Anterior cingulate cortex (tissue), 58 donors: ENCODE measurements at regions not wholly inside any gene's neighbourhood (a gene's known extent, or its start where the extent isn't known, plus 50 kb on each side); places are given as distances from the start of the nearest gene placed in this dataset.

Experiments
- DNase-seq, 58 donors: peaks; one replicate each; lab custom pipeline; 2025; lab: John Stamatoyannopoulos, UW

GRCh38 chr15:94021621-94022320 lies 209.6 kb upstream of the MCTP2 start:
- DNase-seq = no peak

- no peak for DNase-seq
Observed at GRCh38 chr15:94019062-94019461, 212.3 kb upstream of the MCTP2 start.

- no peak for DNase-seq
Observed at GRCh38 chr15:94015324-94015723, 216.0 kb upstream of the MCTP2 start.

- DNase-seq = no peak
Observed at GRCh38 chr15:94008104-94009074, 223.0 kb upstream of the MCTP2 start.

GRCh38 chr15:94004697-94005096 lies 226.7 kb upstream of the MCTP2 start:
- DNase-seq = no peak

GRCh38 chr15:94002041-94002440 lies 229.3 kb upstream of the MCTP2 start:
- no peak for DNase-seq

- DNase-seq = no peak
Observed at GRCh38 chr15:94001255-94001801, 230.0 kb upstream of the MCTP2 start.

- no peak for DNase-seq
Observed at GRCh38 chr15:94000606-94001005, 230.8 kb upstream of the MCTP2 start.

- peak in 1 of 58 donors; percentile 5 for DNase-seq
Observed at GRCh38 chr15:93997071-93997658, 234.2 kb upstream of the MCTP2 start.

GRCh38 chr15:93989440-93989998 lies 241.8 kb upstream of the MCTP2 start:
- DNase-seq = no peak

GRCh38 chr15:93987068-93987467 lies 244.3 kb upstream of the MCTP2 start:
- no peak for DNase-seq

GRCh38 chr15:93986400-93986984 lies 244.9 kb upstream of the MCTP2 start:
- no peak for DNase-seq

GRCh38 chr15:93985925-93986324 lies 245.4 kb upstream of the MCTP2 start:
- no peak for DNase-seq

- no peak for DNase-seq
Observed at GRCh38 chr15:93985176-93985575, 246.2 kb upstream of the MCTP2 start.

GRCh38 chr15:93983526-93983925 lies 247.8 kb upstream of the MCTP2 start:
- peak in 2 of 58 donors; percentile 2 to 5 for DNase-seq

GRCh38 chr15:93982226-93982727 lies 249.1 kb upstream of the MCTP2 start:
- no peak for DNase-seq

GRCh38 chr15:93981706-93982105 lies 249.7 kb upstream of the MCTP2 start:
- DNase-seq = no peak

- peak in 1 of 58 donors; percentile 3 for DNase-seq
Observed at GRCh38 chr15:93980261-93980911, 251.0 kb upstream of the MCTP2 start.

GRCh38 chr15:93974804-93975481 lies 256.4 kb upstream of the MCTP2 start:
- peak in 5 of 58 donors; percentile 1 to 48 (median 19) for DNase-seq
